Prostate gland (tissue), 2 donors: ENCODE measurements at regions not wholly inside any gene's neighbourhood (a gene's known extent, or its start where the extent isn't known, plus 50 kb on each side); places are given as distances from the start of the nearest gene placed in this dataset.

Experiments
- POLR2A ChIP-seq: fragments of 450-650 bp; IDR thresholded peaks from one replicate; pipeline ENCODE4 v1.6.1; 2016; ENCODE audit warnings: antibody characterized with exemption, mild to moderate bottlenecking
- TF ChIP-seq, protein P1 (sequence below), 4 experiments: fragments of 200-600 bp in 2 of 4; fragments of 450-650 bp in 2 of 4; sonication (generic) in 2 of 4; IDR thresholded peaks; 1 replicate in 3 of 4; 2 replicates in 1 of 4; pipeline ENCODE4 v1.5.1; 2016 to 2019; ENCODE audit warnings: antibody characterized with exemption in 4 of 4, mild to moderate bottlenecking in 2 of 4, moderate library complexity in 2 of 4

DNA sequence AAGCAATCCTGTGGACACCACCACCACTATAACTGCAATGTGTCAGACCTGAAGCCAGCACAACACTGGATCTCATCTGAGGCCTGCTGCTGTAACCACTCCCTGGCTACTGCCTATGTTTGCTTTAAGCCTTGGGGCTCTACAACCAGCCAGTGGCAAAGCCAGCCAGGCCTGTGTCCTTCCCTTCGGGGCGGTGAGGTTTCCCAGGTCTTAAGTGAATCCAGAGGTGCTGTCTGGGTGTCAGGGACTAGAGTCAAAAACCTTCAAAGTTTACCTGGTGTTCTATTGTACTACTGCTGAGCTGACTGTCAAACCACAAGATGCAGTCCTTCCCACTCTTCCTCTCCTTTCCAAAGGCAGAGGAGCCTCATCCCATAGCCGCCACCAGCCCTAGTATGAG lies 750.5 kb downstream of the FAM133A start:
- no peak for TF ChIP-seq POLR2A
- TF ChIP-seq, protein P1, sequence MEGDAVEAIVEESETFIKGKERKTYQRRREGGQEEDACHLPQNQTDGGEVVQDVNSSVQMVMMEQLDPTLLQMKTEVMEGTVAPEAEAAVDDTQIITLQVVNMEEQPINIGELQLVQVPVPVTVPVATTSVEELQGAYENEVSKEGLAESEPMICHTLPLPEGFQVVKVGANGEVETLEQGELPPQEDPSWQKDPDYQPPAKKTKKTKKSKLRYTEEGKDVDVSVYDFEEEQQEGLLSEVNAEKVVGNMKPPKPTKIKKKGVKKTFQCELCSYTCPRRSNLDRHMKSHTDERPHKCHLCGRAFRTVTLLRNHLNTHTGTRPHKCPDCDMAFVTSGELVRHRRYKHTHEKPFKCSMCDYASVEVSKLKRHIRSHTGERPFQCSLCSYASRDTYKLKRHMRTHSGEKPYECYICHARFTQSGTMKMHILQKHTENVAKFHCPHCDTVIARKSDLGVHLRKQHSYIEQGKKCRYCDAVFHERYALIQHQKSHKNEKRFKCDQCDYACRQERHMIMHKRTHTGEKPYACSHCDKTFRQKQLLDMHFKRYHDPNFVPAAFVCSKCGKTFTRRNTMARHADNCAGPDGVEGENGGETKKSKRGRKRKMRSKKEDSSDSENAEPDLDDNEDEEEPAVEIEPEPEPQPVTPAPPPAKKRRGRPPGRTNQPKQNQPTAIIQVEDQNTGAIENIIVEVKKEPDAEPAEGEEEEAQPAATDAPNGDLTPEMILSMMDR (IDR thresholded peaks at IDR 0.05): no peak
